ENCODE measurements at regions not wholly inside any gene's neighbourhood (a gene's known extent, or its start where the extent isn't known, plus 50 kb on each side); places are given as distances from the start of the nearest gene placed in this dataset.

- TF ChIP-seq SUZ12 (IDR thresholded peaks at IDR 0.05) = no peak
- TF ChIP-seq ARNT (IDR thresholded peaks at IDR 0.05) = no peak
- no peak for TF ChIP-seq NFRKB (IDR thresholded peaks at IDR 0.05)
- no peak for TF ChIP-seq SP1 (IDR thresholded peaks at IDR 0.05)
- no peak for TF ChIP-seq HDGF (IDR thresholded peaks at IDR 0.05; ENCODE audit: borderline replicate concordance)
- no peak for TF ChIP-seq L3MBTL2 (conservative IDR thresholded peaks at IDR 0.05)
- no peak for TF ChIP-seq CTBP1 (IDR thresholded peaks at IDR 0.05; ENCODE audit: borderline replicate concordance)
- no peak for TF ChIP-seq FOXA1 (IDR thresholded peaks at IDR 0.05)
- no peak for TF ChIP-seq ZNF384 (IDR thresholded peaks at IDR 0.05)
- TF ChIP-seq, protein P1, sequence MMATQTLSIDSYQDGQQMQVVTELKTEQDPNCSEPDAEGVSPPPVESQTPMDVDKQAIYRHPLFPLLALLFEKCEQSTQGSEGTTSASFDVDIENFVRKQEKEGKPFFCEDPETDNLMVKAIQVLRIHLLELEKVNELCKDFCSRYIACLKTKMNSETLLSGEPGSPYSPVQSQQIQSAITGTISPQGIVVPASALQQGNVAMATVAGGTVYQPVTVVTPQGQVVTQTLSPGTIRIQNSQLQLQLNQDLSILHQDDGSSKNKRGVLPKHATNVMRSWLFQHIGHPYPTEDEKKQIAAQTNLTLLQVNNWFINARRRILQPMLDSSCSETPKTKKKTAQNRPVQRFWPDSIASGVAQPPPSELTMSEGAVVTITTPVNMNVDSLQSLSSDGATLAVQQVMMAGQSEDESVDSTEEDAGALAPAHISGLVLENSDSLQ (IDR thresholded peaks at IDR 0.05) = no peak
- TF ChIP-seq LEF1 (IDR thresholded peaks at IDR 0.05; ENCODE audit: borderline replicate concordance) = no peak
- TF ChIP-seq BHLHE40 (IDR thresholded peaks at IDR 0.05; ENCODE audit: borderline replicate concordance) = no peak
- TF ChIP-seq TARDBP (IDR thresholded peaks at IDR 0.05) = no peak
- no peak for DNase-seq (ENCODE audit: extremely low spot score)
- CTCF ChIA-PET = no interaction called here
- POLR2A ChIA-PET = no interaction called here
These were observed 460.9 kb upstream of the ADAMTS9 start for GRCh38 chr3:65148687-65149086.

- DNase-seq (ENCODE audit: extremely low spot score) = no peak
- POLR2A ChIA-PET = no interaction called here
- TF ChIP-seq SUZ12 (IDR thresholded peaks at IDR 0.05) = no peak
- TF ChIP-seq HDGF (IDR thresholded peaks at IDR 0.05; ENCODE audit: borderline replicate concordance) = no peak
- no peak for TF ChIP-seq L3MBTL2 (conservative IDR thresholded peaks at IDR 0.05)
- no peak for TF ChIP-seq FOXA1 (IDR thresholded peaks at IDR 0.05)
- TF ChIP-seq FOXM1 (IDR thresholded peaks at IDR 0.05; ENCODE audit: borderline replicate concordance) = no peak
- TF ChIP-seq FOXK2 (IDR thresholded peaks at IDR 0.05) = no peak
- TF ChIP-seq CTBP1 (IDR thresholded peaks at IDR 0.05; ENCODE audit: borderline replicate concordance) = no peak
- no peak for TF ChIP-seq BHLHE40 (IDR thresholded peaks at IDR 0.05; ENCODE audit: borderline replicate concordance)
- TF ChIP-seq ZNF384 (IDR thresholded peaks at IDR 0.05) = no peak
- TF ChIP-seq ARNT (IDR thresholded peaks at IDR 0.05) = no peak
- TF ChIP-seq, protein P1 (IDR thresholded peaks at IDR 0.05) = no peak
- TF ChIP-seq SP1 (IDR thresholded peaks at IDR 0.05) = no peak
- no peak for TF ChIP-seq ELF4 (IDR thresholded peaks at IDR 0.05)
- no peak for TF ChIP-seq LEF1 (IDR thresholded peaks at IDR 0.05; ENCODE audit: borderline replicate concordance)
- TF ChIP-seq NFRKB (IDR thresholded peaks at IDR 0.05) = no peak
- no peak for TF ChIP-seq TARDBP (IDR thresholded peaks at IDR 0.05)
- CTCF ChIA-PET = no interaction called here
These were observed 458.4 kb upstream of the ADAMTS9 start for GRCh38 chr3:65146179-65146578.

GRCh38 chr3:65145680-65146079, 457.9 kb upstream of the ADAMTS9 start:
- POLR2A ChIA-PET = no interaction called here
- no peak for TF ChIP-seq FOXA1 (IDR thresholded peaks at IDR 0.05)
- CTCF ChIA-PET = no interaction called here
- DNase-seq (ENCODE audit: extremely low spot score) = no peak

GRCh38 chr3:65144791-65145351, 457.1 kb upstream of the ADAMTS9 start:
- POLR2A ChIA-PET = no interaction called here
- DNase-seq (ENCODE audit: extremely low spot score) = no peak
- TF ChIP-seq FOXK2 (IDR thresholded peaks at IDR 0.05) (no peak), NFRKB (IDR thresholded peaks at IDR 0.05) (no peak), ARNT (IDR thresholded peaks at IDR 0.05) (no peak), BHLHE40 (IDR thresholded peaks at IDR 0.05; ENCODE audit: borderline replicate concordance) (no peak), LEF1 (IDR thresholded peaks at IDR 0.05; ENCODE audit: borderline replicate concordance) (no peak), ELF4 (IDR thresholded peaks at IDR 0.05) (no peak), SUZ12 (IDR thresholded peaks at IDR 0.05) (no peak), CTBP1 (IDR thresholded peaks at IDR 0.05; ENCODE audit: borderline replicate concordance) (no peak), FOXM1 (IDR thresholded peaks at IDR 0.05; ENCODE audit: borderline replicate concordance) (no peak), TARDBP (IDR thresholded peaks at IDR 0.05) (no peak), SP1 (IDR thresholded peaks at IDR 0.05) (no peak), ZNF384 (IDR thresholded peaks at IDR 0.05) (no peak), HDGF (IDR thresholded peaks at IDR 0.05; ENCODE audit: borderline replicate concordance) (no peak), FOXA1 (IDR thresholded peaks at IDR 0.05) (no peak)
- TF ChIP-seq, protein P1 (IDR thresholded peaks at IDR 0.05) = no peak
- CTCF ChIA-PET = no interaction called here

DNA sequence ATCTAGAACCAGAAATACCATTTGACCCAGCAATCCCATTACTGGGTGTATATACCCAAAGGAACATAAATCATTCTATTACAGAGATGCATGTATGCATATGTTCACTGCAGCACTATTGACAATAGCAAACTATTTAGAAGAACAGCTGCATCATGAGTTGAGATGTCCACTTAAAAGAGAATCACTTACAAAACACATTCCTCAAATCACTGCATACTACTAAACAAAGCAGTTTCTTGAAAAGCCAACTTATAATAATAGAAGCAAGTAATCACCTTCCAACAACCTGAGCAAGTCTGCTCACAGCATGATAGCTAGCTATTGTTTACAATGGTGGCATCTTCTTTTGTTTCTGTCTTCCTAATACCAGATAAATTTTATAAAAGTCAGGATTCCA, 454.7 kb upstream of the ADAMTS9 start:
- POLR2A ChIA-PET = no interaction called here
- CTCF ChIA-PET = no interaction called here
- TF ChIP-seq FOXM1 (IDR thresholded peaks at IDR 0.05; ENCODE audit: borderline replicate concordance) (no peak), FOXA1 (IDR thresholded peaks at IDR 0.05) (no peak), ARNT (IDR thresholded peaks at IDR 0.05) (no peak), LEF1 (IDR thresholded peaks at IDR 0.05; ENCODE audit: borderline replicate concordance) (no peak), TARDBP (IDR thresholded peaks at IDR 0.05) (no peak), BHLHE40 (IDR thresholded peaks at IDR 0.05; ENCODE audit: borderline replicate concordance) (no peak), SUZ12 (IDR thresholded peaks at IDR 0.05) (no peak), SP1 (IDR thresholded peaks at IDR 0.05) (no peak), HDGF (IDR thresholded peaks at IDR 0.05; ENCODE audit: borderline replicate concordance) (no peak), ELF4 (IDR thresholded peaks at IDR 0.05) (no peak), NFRKB (IDR thresholded peaks at IDR 0.05) (no peak), CTBP1 (IDR thresholded peaks at IDR 0.05; ENCODE audit: borderline replicate concordance) (no peak), FOXK2 (IDR thresholded peaks at IDR 0.05) (no peak), ZNF384 (IDR thresholded peaks at IDR 0.05) (no peak), L3MBTL2 (conservative IDR thresholded peaks at IDR 0.05) (no peak)
- TF ChIP-seq, protein P1 (IDR thresholded peaks at IDR 0.05) = no peak
- no peak for DNase-seq (ENCODE audit: extremely low spot score)

Measured in HEK293T (cell line).